Spleen (tissue), 7 donors: ENCODE measurements at regions not wholly inside any gene's neighbourhood (a gene's known extent, or its start where the extent isn't known, plus 50 kb on each side); places are given as distances from the start of the nearest gene placed in this dataset.

Experiments
- POLR2A ChIP-seq, 3 donors: fragments of 450-650 bp; IDR thresholded peaks; one replicate each; pipeline ENCODE4 v1.5.1; 2017; ENCODE audit warnings: antibody characterized with exemption in 3 of 3, mild to moderate bottlenecking in 1 of 3
- TF ChIP-seq, protein P1 (sequence below), 11 experiments: fragments of 200-600 bp in 7 of 11; fragments of 450-650 bp in 4 of 11; sonication (generic) in 4 of 11; IDR thresholded peaks in 8 of 11; conservative IDR thresholded peaks in 3 of 11; 1 replicate in 7 of 11; 2 replicates in 4 of 11; pipeline versions ENCODE4 v1.4.0 to v1.8.0; 2016 to 2021; ENCODE audit warnings: antibody characterized with exemption in 11 of 11, inconsistent platforms in 4 of 11, mild to moderate bottlenecking in 1 of 11
- donor health status: DM: no; HTN: no; CAD: no; lungs with moderate emphysema.
- donor health status: DM: no; HTN: no; CAD: no.
- donor health status: DM: no; HTN: no; CAD: no.

DNA sequence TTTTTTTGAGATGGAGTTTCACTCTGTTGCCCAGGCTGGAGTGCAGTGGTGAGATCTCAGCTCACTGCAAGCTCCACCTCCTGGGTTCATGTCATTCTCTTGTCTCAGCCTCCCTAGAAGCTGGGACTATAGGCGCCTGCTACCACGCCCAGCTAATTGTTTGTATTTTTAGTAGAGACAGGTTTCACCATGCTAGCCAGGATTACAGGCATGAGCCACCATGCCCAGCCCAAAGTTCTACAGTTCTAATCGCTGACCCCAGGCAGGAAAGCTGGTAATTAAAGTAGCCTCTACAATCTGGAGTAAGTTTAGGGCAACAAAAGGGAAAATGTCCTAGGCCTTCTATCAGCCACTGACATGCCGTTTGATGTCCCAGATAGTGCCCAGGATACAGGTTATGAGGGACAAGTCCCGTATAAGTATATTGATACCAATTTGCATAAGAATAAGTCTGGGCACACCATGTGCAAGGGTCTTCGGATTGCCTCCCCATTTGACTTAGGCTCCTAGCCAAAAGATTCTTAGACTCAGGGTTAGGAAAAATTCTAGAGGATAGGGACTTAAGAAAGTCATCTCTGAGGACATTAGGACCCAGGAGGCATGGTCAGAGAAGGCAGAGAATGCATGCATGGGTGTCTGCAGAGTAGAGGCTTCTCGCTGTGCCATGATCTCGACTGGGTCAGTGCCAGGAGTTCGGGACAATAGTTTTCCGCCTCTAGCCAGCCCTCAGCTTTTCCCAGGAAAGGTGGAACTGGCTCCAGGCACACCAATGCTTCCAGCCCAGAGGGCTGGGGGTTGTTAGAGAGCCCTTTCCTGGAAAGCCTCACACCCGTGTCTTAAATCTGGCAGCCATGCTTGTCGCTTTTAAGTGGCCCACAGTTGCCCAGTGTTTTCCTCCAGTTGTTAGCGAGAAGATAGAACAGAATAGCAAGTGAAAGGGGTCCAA lies 1111.1 kb downstream of the TAF11L14 start:
- TF ChIP-seq, protein P1, sequence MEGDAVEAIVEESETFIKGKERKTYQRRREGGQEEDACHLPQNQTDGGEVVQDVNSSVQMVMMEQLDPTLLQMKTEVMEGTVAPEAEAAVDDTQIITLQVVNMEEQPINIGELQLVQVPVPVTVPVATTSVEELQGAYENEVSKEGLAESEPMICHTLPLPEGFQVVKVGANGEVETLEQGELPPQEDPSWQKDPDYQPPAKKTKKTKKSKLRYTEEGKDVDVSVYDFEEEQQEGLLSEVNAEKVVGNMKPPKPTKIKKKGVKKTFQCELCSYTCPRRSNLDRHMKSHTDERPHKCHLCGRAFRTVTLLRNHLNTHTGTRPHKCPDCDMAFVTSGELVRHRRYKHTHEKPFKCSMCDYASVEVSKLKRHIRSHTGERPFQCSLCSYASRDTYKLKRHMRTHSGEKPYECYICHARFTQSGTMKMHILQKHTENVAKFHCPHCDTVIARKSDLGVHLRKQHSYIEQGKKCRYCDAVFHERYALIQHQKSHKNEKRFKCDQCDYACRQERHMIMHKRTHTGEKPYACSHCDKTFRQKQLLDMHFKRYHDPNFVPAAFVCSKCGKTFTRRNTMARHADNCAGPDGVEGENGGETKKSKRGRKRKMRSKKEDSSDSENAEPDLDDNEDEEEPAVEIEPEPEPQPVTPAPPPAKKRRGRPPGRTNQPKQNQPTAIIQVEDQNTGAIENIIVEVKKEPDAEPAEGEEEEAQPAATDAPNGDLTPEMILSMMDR (IDR thresholded peaks at IDR 0.05 in 8 of 11, conservative IDR thresholded peaks at IDR 0.05 in 3 of 11): no peak
- TF ChIP-seq POLR2A (IDR thresholded peaks at IDR 0.05): peak in 1 of 3 donors; percentile 29
